Stomach smooth muscle (tissue), 2 donors: ENCODE measurements at regions not wholly inside any gene's neighbourhood (a gene's known extent, or its start where the extent isn't known, plus 50 kb on each side); places are given as distances from the start of the nearest gene placed in this dataset.

Experiments
- H3K27ac ChIP-seq: one replicate; pipeline ENCODE4 v1.7.0; 2013; ENCODE audit warnings: mild to moderate bottlenecking, low read length, inconsistent platforms
- H3K27me3 ChIP-seq, 2 donors: one replicate each; pipeline ENCODE4 v1.7.0; 2013; ENCODE audit warnings: low read length in 2 of 2; ENCODE audit not compliant: insufficient read depth in 2 of 2, control insufficient read depth in 1 of 2
- H3K36me3 ChIP-seq, 2 donors: one replicate each; pipeline ENCODE4 v1.7.0; 2013; ENCODE audit warnings: low read length in 2 of 2; ENCODE audit not compliant: control insufficient read depth in 2 of 2, insufficient read depth in 2 of 2
- H3K4me1 ChIP-seq: one replicate; pipeline ENCODE4 v1.7.0; 2013; ENCODE audit warnings: low read length; ENCODE audit not compliant: control insufficient read depth, insufficient read depth
- H3K4me3 ChIP-seq, 2 donors: one replicate each; pipeline ENCODE4 v1.7.0; 2013; ENCODE audit warnings: low read length in 2 of 2
- H3K9ac ChIP-seq, 2 donors: one replicate each; pipeline ENCODE4 v1.7.0; 2013; ENCODE audit warnings: low read length in 2 of 2, mild to moderate bottlenecking in 1 of 2
- H3K9me3 ChIP-seq, 2 donors: one replicate each; pipeline ENCODE4 v1.7.0; 2013; ENCODE audit warnings: low read length in 2 of 2; ENCODE audit not compliant: control insufficient read depth in 2 of 2
- donor health status: healthy.
- donor health status: Pancreatic carcinoma.

- Histone ChIP-seq H3K9ac (no peak overlapping the region), H3K27me3 (no peaks in the 10 kb centered on the region), H3K36me3 (peaks cover 4 to 5% of the 10 kb centered on the region in 2 donors), H3K27ac (no peak overlapping the region), H3K9me3 (no peaks in the 10 kb centered on the region), H3K4me1 (no peaks in the 10 kb centered on the region), H3K4me3 (no peak overlapping the region)
Measured at GRCh38 chr1:239672256-239672655, 285.9 kb downstream of the CHRM3 start.

DNA sequence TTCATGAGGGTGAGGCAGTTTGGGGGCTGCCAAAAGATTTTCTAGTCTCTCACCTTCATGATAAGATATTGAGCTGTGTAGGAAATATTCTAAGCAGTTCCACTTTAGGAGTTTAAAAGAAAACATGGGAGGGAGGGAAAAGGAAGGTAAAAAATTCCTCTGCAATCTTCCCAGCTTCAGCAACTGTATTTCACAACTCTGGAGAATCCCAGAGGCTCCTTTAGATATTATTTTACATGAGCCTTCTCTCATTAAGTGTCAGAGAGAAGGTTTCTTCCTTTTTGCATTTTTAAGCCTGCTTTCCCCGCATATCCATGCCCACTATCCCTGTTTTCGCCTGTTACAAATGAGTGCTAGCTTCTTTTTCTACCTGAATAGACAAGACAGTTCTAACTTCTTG is 289.4 kb downstream of the CHRM3 start:
- Histone ChIP-seq H3K36me3 (peaks cover 3 to 5% of the 10 kb centered on the region in 2 donors), H3K9ac (no peak overlapping the region), H3K4me3 (no peak overlapping the region), H3K27me3 (no peaks in the 10 kb centered on the region), H3K9me3 (no peaks in the 10 kb centered on the region), H3K4me1 (no peaks in the 10 kb centered on the region), H3K27ac (no peak overlapping the region)

GRCh38 chr1:239676522-239677273 is 290.3 kb downstream of the CHRM3 start:
- no peak overlapping the region for H3K27ac ChIP-seq
- no peak overlapping the region for H3K4me3 ChIP-seq
- no peaks in the 10 kb centered on the region for H3K4me1 ChIP-seq
- H3K9me3 ChIP-seq, result no peaks in the 10 kb centered on the region
- H3K9ac ChIP-seq, result no peak overlapping the region
- H3K27me3 ChIP-seq, result no peaks in the 10 kb centered on the region
- H3K36me3 ChIP-seq, result peaks cover 3 to 5% of the 10 kb centered on the region in 2 donors

DNA sequence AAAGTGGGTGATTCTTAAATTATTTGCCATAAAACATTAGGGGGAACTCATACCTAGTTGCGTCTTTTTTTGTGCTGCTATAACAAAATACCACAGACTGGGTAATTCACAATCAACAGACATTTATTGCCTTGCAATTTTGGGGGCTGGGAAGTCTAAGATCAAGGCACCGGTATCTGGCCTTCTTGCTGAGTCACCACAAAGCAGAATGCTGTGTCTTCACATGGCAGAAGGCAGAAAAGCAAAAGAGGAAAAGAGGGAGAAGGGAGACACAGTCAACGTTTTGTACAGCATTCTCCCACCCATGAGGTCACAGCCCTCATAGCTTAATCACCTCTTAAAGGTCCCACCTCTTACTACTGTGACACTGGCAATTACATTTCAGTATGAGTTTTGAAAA is 291.0 kb downstream of the CHRM3 start:
- Histone ChIP-seq H3K4me3 (no peak overlapping the region), H3K9ac (no peak overlapping the region)

GRCh38 chr1:239678181-239678580 is 291.8 kb downstream of the CHRM3 start:
- no peak overlapping the region for H3K4me3 ChIP-seq
- H3K36me3 ChIP-seq, result no peaks in the 10 kb centered on the region
- no peak overlapping the region for H3K9ac ChIP-seq
- no peaks in the 10 kb centered on the region for H3K4me1 ChIP-seq
- no peak overlapping the region for H3K27ac ChIP-seq
- H3K27me3 ChIP-seq, result no peaks in the 10 kb centered on the region
- H3K9me3 ChIP-seq, result no peaks in the 10 kb centered on the region

More for the DNA sequence above, 291.0 kb downstream of the CHRM3 start:
- no peaks in the 10 kb centered on the region for H3K9me3 ChIP-seq
- no peaks in the 10 kb centered on the region for H3K36me3 ChIP-seq
- no peaks in the 10 kb centered on the region for H3K27me3 ChIP-seq
- no peaks in the 10 kb centered on the region for H3K4me1 ChIP-seq
- H3K27ac ChIP-seq, result no peak overlapping the region

DNA sequence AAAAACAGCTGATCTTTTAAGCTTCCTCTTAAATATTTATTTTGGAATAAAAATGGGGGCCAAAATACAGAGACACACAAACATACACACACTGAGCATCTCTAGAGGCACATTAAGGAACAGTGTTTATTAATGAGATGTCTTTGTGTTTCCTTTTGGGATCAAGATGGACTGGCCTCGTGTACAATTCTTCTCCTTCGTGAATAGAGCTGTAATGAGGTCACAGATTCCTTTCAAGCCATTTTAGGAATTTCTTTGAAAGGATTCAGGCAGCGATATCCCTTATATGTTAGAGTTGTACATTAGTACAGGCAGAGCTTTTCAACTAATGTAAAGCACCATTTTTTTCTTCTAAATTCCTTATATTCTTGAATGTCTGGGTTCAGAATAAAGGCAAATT is 295.7 kb downstream of the CHRM3 start:
- Histone ChIP-seq H3K27me3 (no peaks in the 10 kb centered on the region), H3K36me3 (no peaks in the 10 kb centered on the region), H3K4me3 (no peak overlapping the region), H3K9ac (no peak overlapping the region), H3K4me1 (no peaks in the 10 kb centered on the region), H3K9me3 (no peaks in the 10 kb centered on the region), H3K27ac (no peak overlapping the region)

- no peaks in the 10 kb centered on the region for H3K36me3 ChIP-seq
Measured at GRCh38 chr1:239682960-239683359, 296.6 kb downstream of the CHRM3 start.

DNA sequence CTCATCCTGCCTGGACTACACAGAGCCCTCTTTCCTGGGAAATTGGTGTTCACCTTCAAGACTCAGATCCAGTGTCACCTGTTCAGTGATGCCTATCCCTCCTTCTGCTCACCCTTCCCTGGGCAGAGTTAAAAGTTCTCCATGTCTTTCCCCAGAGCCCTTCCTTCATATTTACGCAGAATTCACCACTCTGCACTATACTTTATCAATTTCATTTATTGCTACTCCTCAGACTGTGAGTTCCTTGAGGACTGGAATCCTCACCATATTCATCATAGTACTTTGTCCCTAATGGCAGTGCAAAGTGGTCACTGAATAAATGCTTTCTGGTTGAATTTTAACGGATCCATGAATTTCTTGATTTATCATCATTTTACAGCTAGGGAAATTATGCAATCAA is 300.0 kb downstream of the CHRM3 start:
- no peak overlapping the region for H3K9ac ChIP-seq
- H3K36me3 ChIP-seq, result no peaks in the 10 kb centered on the region
- no peaks in the 10 kb centered on the region for H3K4me1 ChIP-seq
- no peak overlapping the region for H3K27ac ChIP-seq
- H3K9me3 ChIP-seq, result no peaks in the 10 kb centered on the region
- no peaks in the 10 kb centered on the region for H3K27me3 ChIP-seq
- H3K4me3 ChIP-seq, result no peak overlapping the region

More at GRCh38 chr1:239682960-239683359, 296.6 kb downstream of the CHRM3 start:
- Histone ChIP-seq H3K4me3 (no peak overlapping the region), H3K27ac (no peak overlapping the region), H3K9ac (no peak overlapping the region), H3K9me3 (no peaks in the 10 kb centered on the region), H3K27me3 (no peaks in the 10 kb centered on the region), H3K4me1 (no peaks in the 10 kb centered on the region)

- Histone ChIP-seq H3K27ac (no peak overlapping the region), H3K9me3 (no peaks in the 10 kb centered on the region), H3K4me1 (no peaks in the 10 kb centered on the region), H3K4me3 (no peak overlapping the region), H3K36me3 (no peaks in the 10 kb centered on the region), H3K27me3 (no peaks in the 10 kb centered on the region), H3K9ac (no peak overlapping the region)
Measured at GRCh38 chr1:239696317-239696716, 309.9 kb downstream of the CHRM3 start.

- Histone ChIP-seq H3K27me3 (no peaks in the 10 kb centered on the region), H3K36me3 (no peaks in the 10 kb centered on the region), H3K4me1 (no peaks in the 10 kb centered on the region), H3K27ac (no peak overlapping the region), H3K9me3 (no peaks in the 10 kb centered on the region), H3K4me3 (no peak overlapping the region), H3K9ac (no peak overlapping the region)
Measured at GRCh38 chr1:239700667-239701066, 314.3 kb downstream of the CHRM3 start.

DNA sequence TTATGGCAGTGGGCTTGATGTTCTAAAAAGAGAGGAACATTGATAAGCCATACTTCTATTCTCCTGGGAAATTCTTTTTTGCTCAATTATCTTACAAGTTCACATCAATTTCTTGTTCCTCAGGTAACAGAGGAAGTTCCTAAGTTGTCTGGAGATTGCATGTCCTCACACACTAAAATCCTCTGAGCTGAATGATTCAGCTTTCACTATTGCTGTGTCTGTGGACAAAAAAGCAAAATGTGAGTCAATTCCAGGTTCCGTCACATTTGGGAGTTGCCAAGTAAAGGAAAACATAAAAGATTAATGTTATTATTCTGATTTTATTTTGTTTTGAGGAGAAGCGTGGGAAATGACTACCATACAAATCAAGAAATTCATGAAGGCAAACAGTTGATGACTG is 316.7 kb downstream of the CHRM3 start:
- H3K4me3 ChIP-seq, result no peak overlapping the region
- H3K36me3 ChIP-seq, result no peaks in the 10 kb centered on the region
- no peak overlapping the region for H3K27ac ChIP-seq
- no peaks in the 10 kb centered on the region for H3K9me3 ChIP-seq
- no peak overlapping the region for H3K9ac ChIP-seq
- no peaks in the 10 kb centered on the region for H3K4me1 ChIP-seq
- H3K27me3 ChIP-seq, result no peaks in the 10 kb centered on the region
